ENCODE measurements at regions not wholly inside any gene's neighbourhood (a gene's known extent, or its start where the extent isn't known, plus 50 kb on each side); places are given as distances from the start of the nearest gene placed in this dataset.

DNA sequence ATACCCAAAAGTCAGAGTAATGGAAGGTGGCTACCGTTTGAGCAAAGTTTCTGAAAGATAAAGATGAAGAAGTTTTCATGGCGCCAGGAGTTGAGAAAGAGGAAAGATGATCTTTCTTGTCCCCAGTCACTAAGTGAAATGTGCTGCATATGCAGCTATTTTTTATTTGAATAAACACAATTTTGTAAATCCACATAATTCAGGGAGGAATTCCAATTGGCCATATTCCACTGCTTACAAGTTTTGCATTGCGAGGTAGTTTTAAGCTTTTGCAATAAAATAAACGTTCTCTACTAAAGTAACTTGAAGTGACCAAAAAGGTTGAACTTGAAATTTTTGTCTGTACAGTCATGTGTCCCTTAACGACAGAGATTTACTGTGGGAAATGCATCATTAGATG is 139.3 kb upstream of the VCX2 start:
- TF ChIP-seq CTCF (IDR thresholded peaks at IDR 0.05) (no peak), EP300 (IDR thresholded peaks at IDR 0.05) (no peak)

All from gastroesophageal sphincter (tissue), 3 donors.